H7 (cell line): ENCODE measurements at regions not wholly inside any gene's neighbourhood (a gene's known extent, or its start where the extent isn't known, plus 50 kb on each side); places are given as distances from the start of the nearest gene placed in this dataset.

Source experiments
- DNase-seq: peaks from one replicate; pipeline ENCODE4 v3.0.0; 2012
- H3K27me3 ChIP-seq: 2 replicates; pipeline ENCODE4 v1.6.0; 2011; ENCODE audit warnings: mild to moderate bottlenecking, low read length; ENCODE audit not compliant: control insufficient read depth, insufficient read depth
- H3K36me3 ChIP-seq: replicated peaks from 2 replicates; pipeline ENCODE4 v1.5.1; 2011; ENCODE audit warnings: low read length; ENCODE audit not compliant: control insufficient read depth, insufficient read depth
- H3K4me3 ChIP-seq: 2 replicates; pipeline ENCODE4 v1.5.1; 2011; ENCODE audit warnings: low read depth, mild to moderate bottlenecking, control low read depth, low read length, moderate library complexity; ENCODE audit not compliant: insufficient read depth

DNA sequence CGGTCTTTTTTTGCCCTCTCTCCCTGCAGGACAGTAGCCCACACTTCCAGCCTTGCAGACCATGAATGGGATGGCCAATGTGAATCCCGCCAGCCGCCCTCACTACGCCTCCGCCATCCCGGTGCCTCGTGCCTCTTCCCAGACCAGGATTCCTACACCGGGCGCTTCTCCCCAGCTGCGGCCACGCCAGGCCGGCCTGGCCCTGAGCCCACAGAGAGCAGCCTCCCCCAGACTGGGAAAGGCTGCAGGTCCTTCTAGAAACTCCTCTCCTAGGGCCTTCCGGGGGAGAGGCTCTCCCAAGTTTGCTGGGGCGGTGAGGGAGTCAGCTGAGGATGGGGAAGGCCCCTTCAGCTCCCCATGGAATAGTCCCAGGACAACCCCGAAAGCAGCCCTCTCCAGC is 83.9 kb downstream of the NAV1 start:
- no peaks in the 10 kb centered on the region for H3K36me3 ChIP-seq
- no peak for DNase-seq
- H3K4me3 ChIP-seq = no peak overlapping the region
- no peaks in the 10 kb centered on the region for H3K27me3 ChIP-seq

DNA sequence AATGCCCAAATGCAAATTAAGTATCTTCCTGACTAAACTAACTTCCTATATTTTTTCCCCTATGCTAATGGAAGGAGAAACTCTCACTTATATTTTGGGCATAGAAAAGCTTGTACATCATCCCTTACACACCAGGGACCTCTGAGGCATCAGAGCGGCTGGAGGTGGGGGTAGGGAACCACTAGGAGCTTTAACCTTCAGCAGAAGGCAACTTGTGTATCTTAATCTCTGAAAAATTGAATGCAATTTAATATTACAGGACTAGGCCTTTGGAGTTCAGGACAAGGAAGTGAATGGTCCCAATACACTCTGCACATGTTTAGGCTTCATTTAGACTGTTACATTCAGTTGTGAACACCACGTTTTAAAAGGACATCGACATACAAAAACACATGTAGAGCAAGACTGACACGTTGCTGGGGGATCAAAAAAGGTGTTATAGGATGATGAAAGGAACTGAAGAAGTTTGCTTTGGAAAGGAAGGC is 85.9 kb downstream of the NAV1 start:
- H3K27me3 ChIP-seq = no peaks in the 10 kb centered on the region
- no peak for DNase-seq
- H3K36me3 ChIP-seq = no peaks in the 10 kb centered on the region
- H3K4me3 ChIP-seq = no peak overlapping the region

DNA sequence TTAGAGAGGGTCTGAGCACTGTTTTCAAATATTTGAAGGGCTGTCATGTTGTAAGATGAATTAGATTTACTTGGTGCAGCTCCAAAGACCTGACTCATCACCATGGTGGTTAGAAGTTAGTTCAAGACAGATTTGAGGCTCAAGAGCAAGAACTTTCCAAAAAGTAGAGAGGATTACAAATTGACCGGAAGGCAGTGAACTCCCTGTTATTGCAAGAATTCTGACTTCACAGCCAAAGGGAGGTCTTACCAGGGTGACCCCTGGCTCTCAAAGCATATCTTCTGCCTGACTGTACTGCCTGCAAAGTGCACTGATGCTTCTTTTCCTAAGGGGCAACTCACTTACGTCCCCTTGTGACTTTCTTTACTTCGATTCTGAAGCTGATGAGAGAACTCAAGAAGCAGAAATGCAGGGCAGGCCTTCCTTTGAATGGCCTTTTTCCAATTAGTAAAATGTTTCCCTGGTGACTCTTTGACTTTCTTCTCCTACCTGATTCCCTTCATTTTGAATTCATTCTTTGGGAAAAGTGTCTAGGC is 86.4 kb downstream of the NAV1 start:
- Histone ChIP-seq H3K4me3 (no peak overlapping the region), H3K27me3 (no peaks in the 10 kb centered on the region), H3K36me3 (no peaks in the 10 kb centered on the region)
- no peak for DNase-seq

DNA sequence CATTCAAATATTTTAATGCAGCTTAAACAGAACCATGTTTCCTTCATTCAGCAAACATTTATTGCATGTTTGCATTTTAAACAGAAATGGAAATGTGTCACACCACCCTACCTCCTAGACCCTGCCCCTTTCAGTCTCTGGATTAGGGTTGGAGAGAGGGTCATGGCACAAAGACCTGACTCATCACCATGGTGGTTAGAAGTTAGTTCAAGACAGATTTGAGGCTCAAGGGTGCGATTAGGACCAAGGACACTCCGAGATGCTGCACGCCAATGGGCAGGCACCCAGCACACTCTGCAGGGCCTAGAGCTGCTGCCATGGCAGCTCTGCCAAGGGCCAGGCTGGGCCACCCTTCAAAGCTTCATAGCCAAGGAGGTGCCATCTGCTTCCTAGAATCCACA is 86.9 kb downstream of the NAV1 start:
- no peak for DNase-seq
- H3K4me3 ChIP-seq = no peak overlapping the region
- no peaks in the 10 kb centered on the region for H3K27me3 ChIP-seq
- no peaks in the 10 kb centered on the region for H3K36me3 ChIP-seq

DNA sequence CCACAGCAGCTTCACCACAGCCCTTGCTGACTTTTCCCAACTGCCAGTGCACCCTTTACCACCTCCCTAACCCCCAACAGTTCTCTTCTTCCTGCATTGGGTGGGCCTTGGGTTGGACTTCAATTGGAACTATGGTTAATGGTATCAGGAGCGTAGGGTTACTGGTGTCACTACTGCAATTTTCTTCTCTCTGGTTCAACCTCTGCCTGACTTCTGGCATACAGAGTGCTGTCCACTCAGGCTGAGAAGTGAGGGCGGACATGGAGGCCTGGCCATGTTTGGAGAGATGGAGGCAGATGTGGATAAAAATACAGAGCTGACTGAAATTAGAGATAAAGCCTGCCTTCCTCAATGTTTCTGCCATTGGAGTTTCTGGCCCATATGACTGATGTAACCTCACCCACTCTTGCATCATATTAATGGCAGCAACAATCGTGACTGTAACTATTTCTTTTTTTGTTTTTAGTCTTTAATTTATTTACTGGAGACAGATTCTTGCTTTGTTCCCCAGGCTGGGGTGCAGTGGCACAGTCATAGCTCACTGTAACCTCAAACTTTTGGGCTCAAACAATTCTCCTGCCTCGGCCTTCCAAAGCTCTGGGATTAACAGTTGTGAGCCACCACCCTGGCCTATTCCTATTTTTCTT is 87.8 kb downstream of the NAV1 start:
- no peaks in the 10 kb centered on the region for H3K27me3 ChIP-seq
- no peak for DNase-seq
- H3K36me3 ChIP-seq = no peaks in the 10 kb centered on the region
- no peak overlapping the region for H3K4me3 ChIP-seq

DNA sequence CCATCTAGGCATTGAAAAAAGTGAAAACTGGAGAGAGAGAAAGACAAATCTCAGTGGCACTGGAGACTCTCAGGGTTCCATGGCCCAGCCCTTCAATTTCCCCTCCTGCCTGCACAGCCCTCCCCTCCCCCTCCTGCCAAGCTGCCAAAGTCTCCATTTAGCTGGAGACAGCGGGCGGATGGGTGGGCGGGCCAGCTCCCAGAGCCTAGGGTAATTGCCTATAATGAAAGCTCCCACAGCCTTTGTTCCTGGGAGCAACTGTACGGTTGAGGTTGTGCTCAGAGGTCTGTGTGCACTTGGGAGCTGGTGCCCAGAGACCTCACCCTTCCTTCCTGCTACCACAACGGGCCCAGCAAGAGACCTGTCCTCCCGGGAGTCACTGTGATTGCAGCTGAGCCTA is 89.6 kb downstream of the NAV1 start:
- Histone ChIP-seq H3K27me3 (no peaks in the 10 kb centered on the region), H3K36me3 (no peaks in the 10 kb centered on the region), H3K4me3 (no peak overlapping the region)
- DNase-seq = peak; percentile 65

DNA sequence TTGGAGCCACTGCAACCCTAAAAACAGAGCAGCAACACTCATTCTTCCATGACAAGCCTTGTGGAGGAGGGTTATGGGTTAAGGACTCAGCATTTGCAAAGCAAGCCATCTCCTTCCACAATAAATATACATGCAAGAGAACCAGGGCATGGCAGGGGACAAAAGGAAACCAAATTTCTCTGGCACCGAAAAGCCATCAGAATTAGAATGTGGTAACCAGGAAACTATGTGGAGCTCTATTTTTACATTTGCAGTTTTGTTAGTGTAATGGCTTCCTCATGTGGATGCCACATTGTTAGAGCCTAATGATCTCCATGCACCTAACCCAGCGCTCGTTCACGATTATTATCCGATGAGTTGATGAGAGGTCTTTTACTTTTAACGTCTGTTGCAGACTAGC is 91.7 kb downstream of the NAV1 start:
- H3K4me3 ChIP-seq = no peak overlapping the region
- no peaks in the 10 kb centered on the region for H3K36me3 ChIP-seq
- H3K27me3 ChIP-seq = no peaks in the 10 kb centered on the region; the same call in 1 of the 2 replicates
- no peak for DNase-seq

DNA sequence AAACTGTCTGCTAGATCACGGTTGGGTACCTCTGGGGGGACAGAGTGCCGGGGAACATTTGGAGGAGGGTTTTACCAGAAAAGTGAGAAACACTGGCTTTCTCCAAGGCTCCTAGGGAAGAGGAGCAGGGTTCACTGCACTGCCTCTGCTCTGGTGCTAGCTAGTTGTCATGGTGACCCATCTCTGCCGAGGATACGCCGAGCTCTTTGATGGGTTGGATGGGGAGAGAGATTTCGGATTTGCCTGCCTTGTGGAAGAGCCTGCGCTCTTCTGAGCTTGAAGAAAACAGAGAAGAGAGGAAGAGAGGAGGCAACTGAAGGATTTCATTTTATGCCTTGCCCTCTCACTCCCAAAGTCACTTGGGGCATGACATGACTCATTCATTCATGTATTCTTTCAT is 92.1 kb downstream of the NAV1 start:
- H3K4me3 ChIP-seq = no peak overlapping the region
- no peaks in the 10 kb centered on the region for H3K36me3 ChIP-seq
- H3K27me3 ChIP-seq = no peaks in the 10 kb centered on the region; the same call in 1 of the 2 replicates
- DNase-seq = no peak

DNA sequence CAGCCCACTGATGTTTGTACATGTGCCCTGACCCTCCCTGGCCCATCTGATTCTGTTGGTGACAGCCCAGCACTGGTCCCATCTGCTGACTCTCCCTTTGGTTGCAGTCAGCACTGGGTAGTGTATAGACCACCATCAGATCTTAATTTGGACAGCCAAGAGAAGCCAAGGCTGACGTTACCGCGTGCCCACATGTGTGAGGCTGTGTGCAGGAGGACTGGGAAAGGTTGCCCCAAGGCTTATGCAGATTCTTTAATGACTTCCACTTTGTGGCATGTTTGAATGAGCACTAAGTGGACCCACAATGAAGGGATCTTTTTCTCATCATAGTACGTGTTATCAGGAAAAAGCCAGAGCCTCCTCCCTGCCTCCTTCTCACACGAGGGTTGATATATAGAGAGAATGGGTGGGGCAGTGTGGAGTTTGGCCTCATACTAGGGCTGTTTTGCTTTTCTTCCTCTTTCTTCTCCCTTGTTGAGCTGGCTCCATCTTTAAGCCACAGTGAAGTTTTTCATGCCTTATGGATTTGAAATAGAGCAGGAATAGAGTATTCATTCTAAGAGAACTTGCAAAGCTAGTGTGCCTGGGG is 93.5 kb downstream of the NAV1 start:
- Histone ChIP-seq H3K36me3 (no peaks in the 10 kb centered on the region), H3K27me3 (no peaks in the 10 kb centered on the region; the same call in 1 of the 2 replicates), H3K4me3 (no peak overlapping the region)
- no peak for DNase-seq

DNA sequence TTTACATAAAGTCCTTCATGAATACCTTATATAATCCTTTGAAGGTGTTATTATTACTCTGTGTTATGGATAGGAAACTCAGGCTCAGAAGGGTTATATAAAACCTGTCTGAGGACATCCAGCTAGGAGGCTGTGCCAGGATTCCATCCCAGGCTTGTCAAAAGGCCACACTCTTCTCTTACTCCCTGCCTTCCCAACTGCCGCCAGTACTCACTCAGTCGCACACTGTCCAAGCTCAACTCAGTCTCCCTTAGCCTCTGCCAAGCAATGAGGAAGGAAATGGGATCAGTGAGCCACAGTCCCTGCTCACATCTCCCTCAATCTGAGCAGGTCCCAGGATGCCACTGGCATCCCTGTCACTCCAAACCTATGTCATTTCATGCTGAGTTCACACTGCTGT is 94.4 kb downstream of the NAV1 start:
- Histone ChIP-seq H3K4me3 (no peak overlapping the region), H3K27me3 (no peaks in the 10 kb centered on the region; the same call in 1 of the 2 replicates), H3K36me3 (no peaks in the 10 kb centered on the region)
- DNase-seq = no peak

DNA sequence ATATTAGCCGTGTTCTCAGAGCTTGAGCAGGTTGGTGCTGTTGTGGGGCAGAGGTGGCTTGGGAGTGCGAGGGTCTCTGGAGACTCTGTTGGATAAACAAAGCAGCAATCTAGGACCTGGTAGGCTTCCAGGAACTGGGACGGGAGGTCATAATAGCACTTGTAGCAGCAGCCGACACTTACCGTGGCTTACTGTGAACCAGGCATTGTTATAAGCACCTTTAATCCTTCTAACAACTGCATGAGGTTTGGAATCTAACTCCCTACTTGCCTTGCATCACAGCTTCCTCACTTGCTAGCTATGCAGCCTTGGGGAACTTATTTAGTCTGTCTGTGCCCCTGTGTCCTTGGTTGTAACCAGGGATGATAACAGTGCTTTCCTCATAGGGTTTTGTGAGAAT is 94.9 kb downstream of the NAV1 start:
- no peak for DNase-seq
- no peak overlapping the region for H3K4me3 ChIP-seq
- no peaks in the 10 kb centered on the region; the same call in 1 of the 2 replicates for H3K27me3 ChIP-seq
- no peaks in the 10 kb centered on the region for H3K36me3 ChIP-seq

DNA sequence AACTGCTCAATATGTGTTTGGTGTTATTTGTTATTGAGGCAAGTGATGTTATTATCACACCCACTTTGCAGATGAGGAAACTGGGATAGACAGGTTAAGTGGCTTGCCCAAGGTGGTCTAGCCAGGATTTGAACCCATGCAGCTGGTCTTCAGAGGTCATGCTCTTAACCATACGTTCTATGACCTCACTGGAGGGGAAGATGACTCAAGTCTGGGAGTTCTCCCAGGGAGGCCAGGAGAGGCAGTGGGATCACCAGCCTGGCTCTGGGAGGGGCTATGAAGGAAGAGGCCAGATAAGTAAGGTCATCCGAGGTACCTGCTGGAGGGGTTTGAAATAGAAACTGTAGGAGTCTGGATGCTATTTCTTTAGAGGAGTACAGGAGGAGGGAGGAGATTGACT is 95.3 kb downstream of the NAV1 start:
- Histone ChIP-seq H3K36me3 (no peaks in the 10 kb centered on the region), H3K4me3 (no peak overlapping the region), H3K27me3 (no peaks in the 10 kb centered on the region; the same call in 1 of the 2 replicates)
- DNase-seq = no peak

DNA sequence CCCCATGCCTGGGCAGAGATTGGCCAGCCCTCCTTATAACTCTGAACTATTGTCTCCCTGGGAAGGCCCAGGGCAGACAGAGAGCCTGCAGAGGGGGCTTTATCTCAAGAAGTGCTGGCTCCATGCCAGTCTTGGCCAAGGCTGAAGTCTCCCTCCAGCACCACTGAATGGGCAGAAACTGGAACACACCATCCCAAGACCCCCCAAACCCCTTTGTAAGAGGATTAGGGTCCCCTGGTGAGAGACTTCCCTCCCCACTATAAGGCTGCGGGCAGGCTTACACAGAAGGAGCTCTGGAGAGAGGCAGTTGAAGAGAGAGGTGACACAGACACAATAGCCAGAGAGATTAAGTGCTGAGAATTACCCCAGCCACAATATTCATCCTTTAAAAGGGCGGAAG is 97.2 kb downstream of the NAV1 start:
- Histone ChIP-seq H3K4me3 (no peak overlapping the region), H3K27me3 (no peaks in the 10 kb centered on the region; the same call in 1 of the 2 replicates), H3K36me3 (no peaks in the 10 kb centered on the region)
- no peak for DNase-seq

DNA sequence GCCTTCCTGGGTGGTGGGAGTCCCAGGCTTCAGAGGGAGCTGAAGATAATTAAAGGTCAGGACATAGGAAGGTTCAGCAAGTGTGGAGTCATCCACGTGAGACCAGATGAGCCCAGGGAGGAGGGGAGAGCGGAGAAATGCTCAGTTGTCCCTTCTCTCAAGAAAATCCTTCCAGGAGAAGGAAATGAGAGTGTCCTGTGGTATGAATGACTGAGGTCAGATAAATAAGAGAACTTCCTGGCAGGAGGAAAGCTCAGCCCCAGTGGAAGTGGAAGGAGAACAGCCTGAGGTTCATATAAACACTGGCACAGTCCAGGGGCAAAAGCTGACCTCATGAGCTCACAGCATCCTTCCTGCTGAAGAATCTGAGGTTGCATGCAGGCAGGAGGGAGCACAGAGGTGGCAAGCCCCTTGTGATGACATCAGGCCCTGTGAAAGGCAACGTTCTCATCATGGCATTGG is 97.6 kb downstream of the NAV1 start:
- Histone ChIP-seq H3K36me3 (no peaks in the 10 kb centered on the region), H3K4me3 (no peak overlapping the region), H3K27me3 (no peaks in the 10 kb centered on the region; the same call in 1 of the 2 replicates)
- DNase-seq = no peak
